ENCODE measurements at regions not wholly inside any gene's neighbourhood (a gene's known extent, or its start where the extent isn't known, plus 50 kb on each side); places are given as distances from the start of the nearest gene placed in this dataset.

DNA sequence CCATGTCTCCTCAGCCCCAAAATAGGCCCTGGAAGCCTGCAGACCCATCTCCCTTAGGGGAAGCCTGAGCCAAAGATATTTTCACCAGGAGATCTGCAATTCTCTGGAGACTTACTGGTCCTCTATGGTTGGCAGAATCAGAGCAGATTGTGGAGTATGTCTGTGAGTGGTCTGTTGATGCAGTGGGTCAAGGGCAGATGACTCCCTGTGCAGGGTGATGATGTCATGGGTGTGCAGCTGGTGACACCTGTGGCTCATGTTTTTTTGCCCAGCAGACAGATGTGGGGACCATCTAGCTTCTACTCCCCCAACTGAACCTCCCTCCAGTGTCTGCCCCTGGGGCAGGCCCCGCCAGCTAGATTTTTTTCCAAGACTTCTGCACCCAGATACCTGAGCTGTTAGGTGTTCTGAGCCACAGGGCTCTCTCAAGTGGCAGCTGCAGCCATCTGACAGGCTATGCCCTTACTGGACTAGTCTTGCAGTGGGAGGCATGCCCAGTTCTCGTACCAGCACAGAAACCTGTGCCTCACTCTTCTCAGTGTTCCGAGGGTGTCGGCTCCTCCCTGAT, 558.7 kb upstream of the LRRTM1 start:
- TF ChIP-seq, protein P1, sequence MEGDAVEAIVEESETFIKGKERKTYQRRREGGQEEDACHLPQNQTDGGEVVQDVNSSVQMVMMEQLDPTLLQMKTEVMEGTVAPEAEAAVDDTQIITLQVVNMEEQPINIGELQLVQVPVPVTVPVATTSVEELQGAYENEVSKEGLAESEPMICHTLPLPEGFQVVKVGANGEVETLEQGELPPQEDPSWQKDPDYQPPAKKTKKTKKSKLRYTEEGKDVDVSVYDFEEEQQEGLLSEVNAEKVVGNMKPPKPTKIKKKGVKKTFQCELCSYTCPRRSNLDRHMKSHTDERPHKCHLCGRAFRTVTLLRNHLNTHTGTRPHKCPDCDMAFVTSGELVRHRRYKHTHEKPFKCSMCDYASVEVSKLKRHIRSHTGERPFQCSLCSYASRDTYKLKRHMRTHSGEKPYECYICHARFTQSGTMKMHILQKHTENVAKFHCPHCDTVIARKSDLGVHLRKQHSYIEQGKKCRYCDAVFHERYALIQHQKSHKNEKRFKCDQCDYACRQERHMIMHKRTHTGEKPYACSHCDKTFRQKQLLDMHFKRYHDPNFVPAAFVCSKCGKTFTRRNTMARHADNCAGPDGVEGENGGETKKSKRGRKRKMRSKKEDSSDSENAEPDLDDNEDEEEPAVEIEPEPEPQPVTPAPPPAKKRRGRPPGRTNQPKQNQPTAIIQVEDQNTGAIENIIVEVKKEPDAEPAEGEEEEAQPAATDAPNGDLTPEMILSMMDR (IDR thresholded peaks at IDR 0.05; ENCODE audit: insufficient read depth, low read length, poor library complexity, severe bottlenecking), result no peak
- TF ChIP-seq EZH2phosphoT487 (conservative IDR thresholded peaks at IDR 0.05; ENCODE audit: low read length), result no peak

Data from SU-DHL-6 (cell line).